Transverse colon (tissue), 4 donors: ENCODE measurements at regions not wholly inside any gene's neighbourhood (a gene's known extent, or its start where the extent isn't known, plus 50 kb on each side); places are given as distances from the start of the nearest gene placed in this dataset.

Experiments used
- DNase-seq: peaks from one replicate; pipeline ENCODE4 v3.0.0-alpha.2; 2019
- H3K27ac ChIP-seq, 4 donors: fragments of 200-600 bp; sonication (generic); 2 replicates each; pipeline ENCODE4 v1.5.1; 2016 to 2018; ENCODE audit warnings: inconsistent platforms in 4 of 4
- H3K27me3 ChIP-seq: fragments of 200-600 bp; sonication (generic); 2 replicates; pipeline ENCODE4 v1.5.1; 2017; ENCODE audit warnings: inconsistent platforms
- H3K36me3 ChIP-seq, 4 donors: fragments of 200-600 bp; sonication (generic); 2 replicates each; pipeline ENCODE4 v1.5.1; 2017 to 2019; ENCODE audit warnings: inconsistent platforms in 4 of 4
- H3K4me1 ChIP-seq, 4 donors: fragments of 200-600 bp; sonication (generic); 2 replicates each; pipeline ENCODE4 v1.5.1; 2017 to 2020; ENCODE audit warnings: inconsistent platforms in 4 of 4
- H3K4me3 ChIP-seq, 4 donors: fragments of 200-600 bp; sonication (generic); 1 replicate in 1 of 4; 2 replicates in 3 of 4; pipeline versions ENCODE4 v1.5.1 to v1.6.1; 2017 to 2019; ENCODE audit warnings: inconsistent platforms in 4 of 4
- H3K9me3 ChIP-seq, 2 donors: fragments of 200-600 bp; sonication (generic); 2 replicates each; pipeline ENCODE4 v1.5.1; 2017 to 2019; ENCODE audit warnings: inconsistent platforms in 2 of 2
- CTCF ChIP-seq, 5 experiments: fragments of 200-600 bp in 3 of 5; fragments of 450-650 bp in 2 of 5; sonication (generic) in 3 of 5; IDR thresholded peaks; 1 replicate in 2 of 5; 2 replicates in 3 of 5; pipeline ENCODE4 v1.5.1; 2016 to 2017; ENCODE audit warnings: antibody characterized with exemption in 5 of 5, inconsistent platforms in 3 of 5, mild to moderate bottlenecking in 2 of 5, moderate library complexity in 1 of 5
- EP300 ChIP-seq: sonication (generic); formaldehyde crosslinking; IDR thresholded peaks from one replicate; pipeline ENCODE4 v1.6.1; 2017; ENCODE audit warnings: antibody characterized with exemption, low read depth
- POLR2A ChIP-seq: fragments of 450-650 bp; IDR thresholded peaks from one replicate; pipeline ENCODE4 v1.6.1; 2016; ENCODE audit warnings: antibody characterized with exemption, mild to moderate bottlenecking, moderate library complexity
- POLR2AphosphoS5 ChIP-seq, 3 donors: sonication (generic); formaldehyde crosslinking; IDR thresholded peaks; one replicate each; pipeline ENCODE4 v1.6.1; 2016; ENCODE audit warnings: antibody characterized with exemption in 3 of 3
- WGBS, 2 donors: methylation state at CpG; one replicate each; pipeline ENCODE4 v1.1.5; 2018; ENCODE audit warnings: low coverage in 1 of 2; 5-methylcytosine and 5-hydroxymethylcytosine counted together
- in situ Hi-C, 4 donors: fragments of 200-750 bp; cut with MboI; loops; one replicate each; pipeline versions ENCODE4 v1.15.0 to v1.15.1; 2017; ENCODE audit warnings: low sequenced_read_pairs in 3 of 4, low pct_ligation_motif_present in 1 of 4, low pct_unique_long_range_greater_than_20kb in 1 of 4
- intact Hi-C: fragments of 100-400 bp; cut with DNase I; formaldehyde crosslinking; loops from one replicate; pipeline ENCODE4 v1.15.1; 2023; ENCODE audit warnings: low total_unique reads

DNA sequence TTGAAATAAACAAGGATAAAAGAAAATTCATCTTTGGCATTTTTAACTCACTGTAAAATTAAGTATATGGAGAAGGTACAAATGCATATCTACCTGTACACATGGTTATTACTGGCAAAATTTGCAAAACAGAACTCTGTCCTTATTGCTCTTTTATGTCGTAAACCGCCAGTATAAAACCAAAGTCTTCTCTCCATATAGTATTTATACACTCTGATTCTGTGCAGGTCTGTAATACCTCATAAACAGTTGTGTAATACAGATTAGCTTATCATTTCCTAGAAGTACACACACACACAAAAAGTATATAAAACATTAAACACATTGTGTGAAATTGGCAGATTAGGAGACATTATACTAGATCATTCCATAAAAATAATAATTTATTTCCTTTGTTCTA, 406.6 kb upstream of the ANO3 start:
- in situ Hi-C loops = no loop called here
- no peak for TF ChIP-seq POLR2AphosphoS5 (IDR thresholded peaks at IDR 0.05)
- no peak for TF ChIP-seq POLR2A
- no peak for TF ChIP-seq CTCF (IDR thresholded peaks at IDR 0.05)
- no peak for TF ChIP-seq EP300
- 44 to 51% methylated on average over 2 of the region's 2 CpGs for WGBS, 2 donors

GRCh38 chr11:25927411-25927953, 404.4 kb upstream of the ANO3 start:
- Histone ChIP-seq H3K27ac (no peak overlapping the region), H3K4me1 (peaks cover 0 to 13% (median 4%) of the 10 kb centered on the region in 4 donors), H3K9me3 (no peaks in the 10 kb centered on the region), H3K4me3 (no peak overlapping the region), H3K27me3 (no peaks in the 10 kb centered on the region), H3K36me3 (no peaks in the 10 kb centered on the region)
- no peak for DNase-seq
- in situ Hi-C loops = no loop called here
- TF ChIP-seq EP300 = no peak
- no peak for TF ChIP-seq CTCF (IDR thresholded peaks at IDR 0.05)
- no peak for TF ChIP-seq POLR2A
- no peak for TF ChIP-seq POLR2AphosphoS5 (IDR thresholded peaks at IDR 0.05)
- 47 to 48% methylated on average over 3 of the region's 3 CpGs for WGBS, 2 donors
- intact Hi-C loops = loop anchor here (5.0 kb wide), 1 partner anchor 1115 kb away; the partner anchor contains the start of gene BBOX1

More for the DNA sequence above, 406.6 kb upstream of the ANO3 start:
- intact Hi-C loops = loop anchor here (5.0 kb wide), 1 partner anchor 1117 kb away; the partner anchor contains the start of gene BBOX1
- Histone ChIP-seq H3K4me3 (no peak overlapping the region), H3K27me3 (no peaks in the 10 kb centered on the region), H3K9me3 (no peaks in the 10 kb centered on the region), H3K4me1 (peaks cover 0 to 13% (median 4%) of the 10 kb centered on the region in 4 donors), H3K36me3 (no peaks in the 10 kb centered on the region), H3K27ac (peak overlapping the region in 3 of 4 donors; percentile 14 to 32 (median 32))
- DNase-seq = no peak

GRCh38 chr11:25928076-25928475, 403.9 kb upstream of the ANO3 start:
- Histone ChIP-seq H3K27ac (no peak overlapping the region), H3K4me3 (no peak overlapping the region), H3K36me3 (no peaks in the 10 kb centered on the region), H3K4me1 (peaks cover 0 to 13% (median 4%) of the 10 kb centered on the region in 4 donors), H3K27me3 (no peaks in the 10 kb centered on the region), H3K9me3 (no peaks in the 10 kb centered on the region)
- no peak for DNase-seq
- intact Hi-C loops = loop anchor here (5.0 kb wide), 1 partner anchor 1114 kb away; the partner anchor contains the start of gene BBOX1
- TF ChIP-seq EP300 (no peak), POLR2A (no peak), CTCF (IDR thresholded peaks at IDR 0.05) (no peak), POLR2AphosphoS5 (IDR thresholded peaks at IDR 0.05) (no peak)
- WGBS, 2 donors = 44 to 48% methylated on average over 2 of the region's 2 CpGs
- in situ Hi-C loops = no loop called here

- in situ Hi-C loops (no loop called here), intact Hi-C loops (no loop called here)
- TF ChIP-seq POLR2A = no peak
- TF ChIP-seq POLR2AphosphoS5 (IDR thresholded peaks at IDR 0.05) = no peak
- no peak for TF ChIP-seq EP300
- TF ChIP-seq CTCF (IDR thresholded peaks at IDR 0.05) = no peak
- H3K4me1 ChIP-seq = peaks cover 0 to 3% (median 0%) of the 10 kb centered on the region in 4 donors
- H3K27me3 ChIP-seq = no peaks in the 10 kb centered on the region
- no peaks in the 10 kb centered on the region for H3K36me3 ChIP-seq
- no peak overlapping the region for H3K4me3 ChIP-seq
- no peak overlapping the region for H3K27ac ChIP-seq
- no peak for DNase-seq
- H3K9me3 ChIP-seq = no peaks in the 10 kb centered on the region
- 73 to 87% methylated on average over 1 of the region's 1 CpG for WGBS, 2 donors
Observed at GRCh38 chr11:25938952-25939351, 393.0 kb upstream of the ANO3 start.
